Ectodermal cell (in vitro differentiated cells): ENCODE measurements at regions not wholly inside any gene's neighbourhood (a gene's known extent, or its start where the extent isn't known, plus 50 kb on each side); places are given as distances from the start of the nearest gene placed in this dataset.

ENCODE experiments used
- H3K27ac ChIP-seq: 2 replicates; pipeline ENCODE4 v1.7.0; 2013; ENCODE audit warnings: mild to moderate bottlenecking, low read depth, low read length; ENCODE audit not compliant: insufficient read depth, poor library complexity, severe bottlenecking
- H3K27me3 ChIP-seq: 2 replicates; pipeline ENCODE4 v1.7.0; 2013; ENCODE audit warnings: mild to moderate bottlenecking, low read length; ENCODE audit not compliant: insufficient read depth, control insufficient read depth, poor library complexity, severe bottlenecking
- H3K36me3 ChIP-seq: one replicate; pipeline ENCODE4 v1.7.0; 2013; ENCODE audit warnings: low read length; ENCODE audit not compliant: control insufficient read depth, insufficient read depth
- H3K4me1 ChIP-seq: one replicate; pipeline ENCODE4 v1.7.0; 2013; ENCODE audit warnings: low read length; ENCODE audit not compliant: control insufficient read depth, insufficient read depth
- H3K4me3 ChIP-seq: 2 replicates; pipeline ENCODE4 v1.7.0; 2013; ENCODE audit warnings: low read depth, low read length, control low read depth; ENCODE audit not compliant: insufficient read depth
- H3K9me3 ChIP-seq: 2 replicates; pipeline ENCODE4 v1.7.0; 2013; ENCODE audit warnings: mild to moderate bottlenecking, low read length, moderate library complexity; ENCODE audit not compliant: control insufficient read depth
- WGBS, 2 experiments: methylation state at CpG; one replicate each; pipeline ENCODE4 v1.1.7; 2013; ENCODE audit warnings: missing lambda C conversion rate in 2 of 2; 5-methylcytosine and 5-hydroxymethylcytosine counted together

DNA sequence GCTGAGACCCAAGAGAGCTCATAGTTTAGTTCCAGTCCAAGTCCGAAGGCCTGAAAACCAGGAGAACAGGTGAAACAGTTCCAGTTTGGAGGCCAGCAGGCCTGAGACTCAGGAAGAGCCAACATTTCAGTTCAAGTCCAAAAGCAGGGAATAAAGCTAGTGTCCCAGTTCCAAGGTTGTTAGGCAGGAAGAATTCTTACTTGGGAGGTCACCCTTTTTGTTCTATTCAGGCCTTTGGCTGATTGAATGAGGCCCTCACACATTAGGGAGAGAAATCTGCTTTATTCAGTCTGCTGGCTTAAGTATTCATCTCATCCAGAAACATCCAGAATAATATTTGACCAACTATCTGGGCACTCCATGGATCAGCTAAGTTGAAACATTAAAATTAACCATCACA, 294.6 kb downstream of the PCNX1 start:
- Histone ChIP-seq H3K27ac (no peak overlapping the region), H3K4me3 (no peak overlapping the region), H3K9me3 (no peaks in the 10 kb centered on the region), H3K4me1 (no peaks in the 10 kb centered on the region), H3K36me3 (no peaks in the 10 kb centered on the region), H3K27me3 (no peaks in the 10 kb centered on the region)
- WGBS, 2 experiments, result 93 to 99% methylated on average over 1 of the region's 1 CpG

DNA sequence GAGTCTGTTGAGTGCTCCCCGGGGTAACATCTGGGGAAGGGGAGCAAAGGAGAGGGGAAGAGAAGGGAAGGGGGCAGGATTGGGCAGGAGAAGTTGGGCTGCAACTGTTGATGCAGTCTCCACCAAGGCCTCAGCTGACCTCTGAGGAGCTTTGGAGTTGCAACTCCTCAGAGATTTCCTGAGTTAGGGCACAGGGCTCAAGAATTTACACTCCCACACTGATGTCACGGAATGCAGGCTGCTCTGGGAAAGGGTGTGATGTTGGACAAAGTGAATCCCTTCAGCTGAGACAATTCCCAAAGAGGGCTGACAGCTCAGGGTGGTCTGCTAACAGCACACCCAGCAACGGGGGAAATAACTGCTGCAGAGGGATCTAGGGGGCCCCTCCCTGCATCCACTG, 295.6 kb downstream of the PCNX1 start:
- no peaks in the 10 kb centered on the region for H3K9me3 ChIP-seq
- 83 to 85% methylated on average over 3 of the region's 3 CpGs for WGBS, 2 experiments
- no peaks in the 10 kb centered on the region for H3K27me3 ChIP-seq
- no peak overlapping the region for H3K4me3 ChIP-seq
- H3K27ac ChIP-seq, result no peak overlapping the region
- no peaks in the 10 kb centered on the region for H3K36me3 ChIP-seq
- H3K4me1 ChIP-seq, result no peaks in the 10 kb centered on the region

DNA sequence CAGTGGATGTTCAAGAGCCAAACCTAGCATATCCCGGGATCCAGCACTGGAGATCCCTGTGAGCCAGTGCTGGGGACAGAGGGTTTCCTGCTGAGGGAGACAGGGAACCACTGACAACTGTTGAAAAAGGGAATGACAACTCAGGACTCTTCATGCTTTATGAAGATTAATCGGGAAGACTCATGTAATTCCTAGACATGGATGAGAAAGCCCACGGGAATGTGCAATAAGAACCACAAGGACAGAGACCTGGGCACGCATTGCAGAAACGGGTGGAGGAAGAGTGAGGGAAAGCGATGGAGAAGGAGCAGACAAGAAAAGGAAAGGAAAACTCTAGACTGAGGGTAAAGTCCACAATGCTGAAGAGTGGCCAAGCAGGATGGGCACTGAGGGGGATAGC, 296.0 kb downstream of the PCNX1 start:
- H3K36me3 ChIP-seq, result no peaks in the 10 kb centered on the region
- no peaks in the 10 kb centered on the region for H3K4me1 ChIP-seq
- no peaks in the 10 kb centered on the region for H3K27me3 ChIP-seq
- H3K9me3 ChIP-seq, result no peaks in the 10 kb centered on the region
- H3K4me3 ChIP-seq, result no peak overlapping the region
- no peak overlapping the region for H3K27ac ChIP-seq
- WGBS, 2 experiments, result 93 to 94% methylated on average over 6 of the region's 6 CpGs

DNA sequence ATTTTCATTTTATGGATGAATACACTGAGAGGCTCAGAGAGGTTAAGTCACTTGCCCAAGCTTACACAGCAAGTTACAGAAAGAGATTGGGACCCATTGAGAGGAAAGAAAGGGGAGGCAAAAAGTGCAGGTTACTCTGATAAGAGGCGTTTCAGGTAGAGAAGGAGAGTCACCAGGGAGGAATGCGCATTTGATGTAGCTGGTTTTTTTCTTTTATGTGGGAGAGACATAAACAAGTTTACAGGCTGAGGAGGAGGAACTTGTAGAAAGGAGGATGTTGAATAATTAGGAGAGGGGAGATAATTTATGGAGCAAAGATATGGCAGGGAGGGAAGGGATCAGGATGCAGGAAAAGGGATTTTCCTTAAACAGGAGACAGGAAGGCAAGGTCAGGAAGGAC, 297.0 kb downstream of the PCNX1 start:
- Histone ChIP-seq H3K4me1 (no peaks in the 10 kb centered on the region), H3K9me3 (no peaks in the 10 kb centered on the region), H3K27me3 (no peaks in the 10 kb centered on the region), H3K36me3 (no peaks in the 10 kb centered on the region), H3K4me3 (no peak overlapping the region), H3K27ac (no peak overlapping the region)
- WGBS, 2 experiments, result 85 to 92% methylated on average over 2 of the region's 2 CpGs

DNA sequence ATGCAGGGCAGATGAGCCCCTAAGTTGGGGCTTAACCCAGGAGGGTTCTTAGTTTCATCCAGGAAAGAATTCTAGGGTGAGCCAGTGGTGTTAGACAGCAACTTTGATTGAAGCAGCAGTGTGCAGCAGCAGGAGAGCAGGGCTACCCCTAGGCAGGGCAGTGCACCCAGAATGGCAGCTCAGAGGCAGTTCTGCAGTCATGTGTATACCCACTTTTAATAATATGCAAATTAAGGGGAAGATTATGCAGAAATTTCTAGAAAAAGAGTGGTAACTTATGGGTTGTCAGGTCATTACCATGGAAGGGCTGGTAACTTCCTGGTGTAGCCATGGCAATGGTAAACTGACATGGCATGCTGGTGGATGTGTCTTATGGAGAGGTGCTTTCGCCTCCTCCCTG, 297.5 kb downstream of the PCNX1 start:
- H3K27me3 ChIP-seq, result no peaks in the 10 kb centered on the region
- no peaks in the 10 kb centered on the region for H3K36me3 ChIP-seq
- H3K4me1 ChIP-seq, result no peaks in the 10 kb centered on the region
- H3K27ac ChIP-seq, result no peak overlapping the region
- H3K4me3 ChIP-seq, result no peak overlapping the region
- 82 to 94% methylated on average over 1 of the region's 1 CpG for WGBS, 2 experiments
- no peaks in the 10 kb centered on the region for H3K9me3 ChIP-seq

DNA sequence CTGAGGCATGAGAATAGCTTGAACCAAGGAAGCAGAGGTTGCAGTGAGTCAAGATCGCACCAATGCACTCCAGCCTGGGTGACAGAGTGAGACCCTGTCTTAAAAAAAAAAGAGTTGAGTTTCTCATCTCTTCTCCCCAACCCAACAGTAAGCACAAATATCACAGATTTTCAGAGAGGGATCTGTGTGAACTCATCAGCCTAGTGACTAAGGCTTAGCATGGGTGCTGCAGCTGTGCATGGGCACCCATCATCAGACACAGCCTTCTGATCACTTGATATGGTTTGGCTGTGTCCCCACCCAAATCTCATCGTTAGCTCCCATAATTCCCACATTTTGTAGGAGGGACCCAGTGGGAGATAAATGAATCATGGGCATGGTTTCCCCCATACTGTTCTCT, 298.9 kb downstream of the PCNX1 start:
- Histone ChIP-seq H3K36me3 (no peaks in the 10 kb centered on the region), H3K4me3 (no peak overlapping the region), H3K27ac (no peak overlapping the region), H3K9me3 (no peaks in the 10 kb centered on the region), H3K27me3 (no peaks in the 10 kb centered on the region), H3K4me1 (no peaks in the 10 kb centered on the region)
- WGBS, 2 experiments, result 93 to 95% methylated on average over 2 of the region's 2 CpGs

DNA sequence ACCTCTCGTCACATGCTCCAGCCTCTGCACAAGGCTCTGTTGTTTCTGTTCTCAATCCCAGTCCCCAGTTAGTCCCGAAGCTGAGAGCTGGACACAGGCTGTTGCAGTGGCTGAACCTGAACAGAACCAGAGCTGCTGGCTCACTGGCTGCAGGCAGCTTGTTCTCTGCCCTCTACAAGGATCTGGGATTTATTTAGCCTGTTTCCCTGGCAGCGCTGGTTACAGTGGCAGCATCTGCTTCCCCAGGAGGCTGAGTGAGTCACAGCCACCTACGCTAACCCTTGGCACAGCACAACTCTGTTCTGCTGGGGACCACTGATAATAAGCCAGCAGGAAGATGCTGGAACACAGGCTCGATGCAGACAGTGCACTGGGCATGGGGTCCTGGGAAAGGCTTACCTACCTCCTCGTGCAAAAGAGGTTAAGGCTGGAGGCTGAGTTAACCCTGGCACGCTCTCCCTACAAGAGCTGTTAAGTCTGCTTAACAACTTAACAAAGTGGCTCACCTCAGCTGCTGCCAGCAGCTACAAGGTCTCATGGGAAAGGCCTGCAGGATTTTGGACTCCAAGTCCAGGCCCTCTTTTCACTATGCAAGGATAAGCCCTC, 299.6 kb downstream of the PCNX1 start:
- Histone ChIP-seq H3K4me3 (no peak overlapping the region), H3K27ac (no peak overlapping the region), H3K27me3 (no peaks in the 10 kb centered on the region), H3K36me3 (no peaks in the 10 kb centered on the region), H3K9me3 (no peaks in the 10 kb centered on the region), H3K4me1 (no peaks in the 10 kb centered on the region)
- WGBS, 2 experiments, result 93% methylated on average over 7 of the region's 7 CpGs

DNA sequence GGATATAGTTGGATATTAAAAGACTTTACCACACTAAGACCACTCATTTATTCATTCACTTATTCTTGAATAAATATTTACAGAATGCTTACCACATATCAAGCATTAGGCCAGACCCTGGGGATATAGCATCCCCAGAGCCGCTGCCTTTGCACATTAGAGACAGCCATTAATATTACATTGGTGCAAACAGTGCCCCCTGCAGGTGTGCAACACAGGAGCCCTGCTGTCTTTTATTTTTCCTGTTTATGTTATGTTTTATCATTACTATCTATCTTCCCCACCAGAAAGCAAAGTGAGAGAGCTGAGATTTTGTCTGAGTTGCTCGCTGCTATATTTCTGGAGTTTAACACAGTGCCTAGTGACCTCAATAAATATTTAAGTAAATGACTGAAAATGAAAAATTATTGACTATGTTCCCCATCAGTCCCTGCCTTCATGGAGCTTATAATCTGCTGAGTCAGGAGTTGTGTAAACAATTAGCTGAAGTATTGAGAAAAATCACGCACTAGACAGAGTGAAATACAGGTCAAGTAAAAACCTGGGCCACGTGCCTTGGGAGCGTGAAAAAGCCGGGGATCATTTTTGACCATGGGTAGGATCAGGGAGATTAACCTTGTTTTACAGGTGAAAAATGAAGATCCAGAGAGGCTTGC, 301.6 kb downstream of the PCNX1 start:
- Histone ChIP-seq H3K4me3 (no peak overlapping the region), H3K27me3 (no peaks in the 10 kb centered on the region), H3K4me1 (peaks cover 6% of the 10 kb centered on the region), H3K9me3 (no peaks in the 10 kb centered on the region), H3K27ac (no peak overlapping the region), H3K36me3 (no peaks in the 10 kb centered on the region)
- WGBS, 2 experiments, result 95 to 97% methylated on average over 5 to 6 of the region's 6 CpGs

DNA sequence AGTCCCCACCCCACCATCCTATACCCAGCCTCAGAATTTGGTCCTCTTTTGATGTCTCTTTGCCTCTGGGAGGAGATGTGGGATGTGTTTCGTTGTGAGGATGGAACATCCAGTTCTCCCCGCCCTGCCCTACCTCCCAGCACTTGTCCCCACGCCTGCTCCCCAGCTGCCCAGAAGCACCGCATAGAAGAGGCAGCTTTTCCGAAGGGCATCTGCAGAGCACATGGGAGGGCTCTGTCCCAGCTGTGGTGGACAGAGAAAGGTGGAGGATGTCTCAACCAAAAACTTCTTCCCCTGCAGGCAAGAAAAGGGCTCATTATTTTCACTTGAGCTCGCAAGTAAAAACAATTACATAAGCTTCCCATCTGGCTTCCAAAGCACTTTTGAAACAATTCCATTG, 302.6 kb downstream of the PCNX1 start:
- no peak overlapping the region for H3K27ac ChIP-seq
- no peaks in the 10 kb centered on the region for H3K36me3 ChIP-seq
- H3K9me3 ChIP-seq, result no peaks in the 10 kb centered on the region
- peaks cover 6% of the 10 kb centered on the region for H3K4me1 ChIP-seq
- 62 to 78% methylated on average over 6 of the region's 6 CpGs for WGBS, 2 experiments
- no peaks in the 10 kb centered on the region for H3K27me3 ChIP-seq
- no peak overlapping the region for H3K4me3 ChIP-seq

DNA sequence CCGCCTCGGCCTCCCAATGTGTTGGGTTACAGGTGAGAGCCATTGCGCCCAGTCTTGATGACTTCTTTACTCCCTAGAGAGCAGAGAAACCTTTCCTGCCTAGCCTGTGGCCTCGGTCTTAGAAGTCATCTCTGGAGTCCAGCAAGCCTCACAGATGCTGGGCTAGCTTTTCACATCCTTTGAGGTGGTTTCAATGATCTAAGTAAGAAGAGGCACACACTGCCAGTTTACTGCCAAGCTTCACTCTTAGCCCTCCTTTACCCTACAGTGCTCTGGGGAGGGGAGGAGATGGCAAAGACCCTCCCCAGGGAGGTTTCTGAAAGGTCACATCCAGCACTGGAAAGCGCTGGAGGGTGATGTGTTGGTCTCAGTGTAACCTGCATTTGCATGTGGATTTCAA, 304.8 kb downstream of the PCNX1 start:
- WGBS, 2 experiments, result 95% methylated on average over 5 of the region's 5 CpGs
- Histone ChIP-seq H3K27ac (no peak overlapping the region), H3K4me3 (no peak overlapping the region), H3K36me3 (no peaks in the 10 kb centered on the region), H3K27me3 (no peaks in the 10 kb centered on the region), H3K4me1 (peaks cover 6% of the 10 kb centered on the region), H3K9me3 (no peaks in the 10 kb centered on the region)
